ENCODE measurements at regions not wholly inside any gene's neighbourhood (a gene's known extent, or its start where the extent isn't known, plus 50 kb on each side); places are given as distances from the start of the nearest gene placed in this dataset.

DNA sequence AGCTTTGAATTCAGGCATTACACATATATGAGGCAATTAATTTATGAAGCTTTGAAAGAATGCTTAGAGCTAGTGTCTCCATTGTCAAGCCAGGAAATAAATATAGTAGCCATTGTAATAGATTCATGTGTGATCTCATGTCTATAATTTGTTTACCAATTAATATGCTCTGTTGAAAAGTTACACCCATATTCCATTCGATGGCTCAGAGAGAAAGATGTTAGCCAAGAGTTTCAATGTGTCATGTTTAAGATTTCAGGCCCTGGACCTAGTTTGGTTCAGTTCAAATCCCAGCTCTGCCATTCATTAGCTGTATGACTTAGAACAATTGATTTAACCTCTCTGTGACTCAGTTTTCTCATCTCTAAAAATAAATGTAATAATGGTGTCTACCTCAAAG lies 263.3 kb downstream of the SNCA start:
- H3K4me3 ChIP-seq (ENCODE audit: control insufficient read depth in 2 of 3, extremely low read depth in 1 of 3, insufficient read depth in 2 of 3, low read depth in 1 of 3, low read length in 3 of 3), result no peak overlapping the region
- H3K4me2 ChIP-seq (ENCODE audit: control insufficient read depth, extremely low read depth, insufficient read depth, low read depth, low read length), result no peak overlapping the region
- no peak for FAIRE-seq
- no peak for DNase-seq (ENCODE audit: low read depth, low spot score)
- no peaks in the 10 kb centered on the region for H3K9me1 ChIP-seq (ENCODE audit: control insufficient read depth, extremely low read depth, insufficient read depth, low read length)
- no peaks in the 10 kb centered on the region for H3K27me3 ChIP-seq (ENCODE audit: control insufficient read depth, extremely low read depth, insufficient read depth, low read length)
- dilution Hi-C loops (cut with MboI; ENCODE audit: extremely low pct_ligation_motif_present, low sequenced_read_pairs), result no loop called here
- no peaks in the 10 kb centered on the region for H3K79me2 ChIP-seq (ENCODE audit: control insufficient read depth, insufficient read depth, low read length)
- no peak overlapping the region for H3K9ac ChIP-seq (ENCODE audit: control insufficient read depth, extremely low read depth, insufficient read depth, low read length)
- TF ChIP-seq, protein P1, sequence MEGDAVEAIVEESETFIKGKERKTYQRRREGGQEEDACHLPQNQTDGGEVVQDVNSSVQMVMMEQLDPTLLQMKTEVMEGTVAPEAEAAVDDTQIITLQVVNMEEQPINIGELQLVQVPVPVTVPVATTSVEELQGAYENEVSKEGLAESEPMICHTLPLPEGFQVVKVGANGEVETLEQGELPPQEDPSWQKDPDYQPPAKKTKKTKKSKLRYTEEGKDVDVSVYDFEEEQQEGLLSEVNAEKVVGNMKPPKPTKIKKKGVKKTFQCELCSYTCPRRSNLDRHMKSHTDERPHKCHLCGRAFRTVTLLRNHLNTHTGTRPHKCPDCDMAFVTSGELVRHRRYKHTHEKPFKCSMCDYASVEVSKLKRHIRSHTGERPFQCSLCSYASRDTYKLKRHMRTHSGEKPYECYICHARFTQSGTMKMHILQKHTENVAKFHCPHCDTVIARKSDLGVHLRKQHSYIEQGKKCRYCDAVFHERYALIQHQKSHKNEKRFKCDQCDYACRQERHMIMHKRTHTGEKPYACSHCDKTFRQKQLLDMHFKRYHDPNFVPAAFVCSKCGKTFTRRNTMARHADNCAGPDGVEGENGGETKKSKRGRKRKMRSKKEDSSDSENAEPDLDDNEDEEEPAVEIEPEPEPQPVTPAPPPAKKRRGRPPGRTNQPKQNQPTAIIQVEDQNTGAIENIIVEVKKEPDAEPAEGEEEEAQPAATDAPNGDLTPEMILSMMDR (optimal IDR thresholded peaks at IDR 0.05 in 1 of 3, IDR thresholded peaks at IDR 0.05 in 1 of 3, conservative IDR thresholded peaks at IDR 0.05 in 1 of 3; ENCODE audit: extremely low read depth in 1 of 3, insufficient read depth in 2 of 3, low read length in 3 of 3), result no peak
- TF ChIP-seq EZH2 (IDR thresholded peaks at IDR 0.05; ENCODE audit: low read length), result no peak
- H3K9me3 ChIP-seq (ENCODE audit: control insufficient read depth, low read depth, low read length), result no peaks in the 10 kb centered on the region
- no peaks in the 10 kb centered on the region for H3K4me1 ChIP-seq (ENCODE audit: control insufficient read depth, extremely low read depth, insufficient read depth, low read length)
- H3K36me3 ChIP-seq (ENCODE audit: control insufficient read depth in 2 of 2, extremely low read depth in 1 of 2, insufficient read depth in 2 of 2, low read length in 2 of 2), result no peaks in the 10 kb centered on the region
- no peak overlapping the region for H3K27ac ChIP-seq (ENCODE audit: control insufficient read depth, insufficient read depth, low read length)
- no peaks in the 10 kb centered on the region for H4K20me1 ChIP-seq (ENCODE audit: control insufficient read depth, extremely low read depth, insufficient read depth, low read length)
- H2AFZ ChIP-seq (ENCODE audit: control insufficient read depth, low read length), result no peak overlapping the region

DNA sequence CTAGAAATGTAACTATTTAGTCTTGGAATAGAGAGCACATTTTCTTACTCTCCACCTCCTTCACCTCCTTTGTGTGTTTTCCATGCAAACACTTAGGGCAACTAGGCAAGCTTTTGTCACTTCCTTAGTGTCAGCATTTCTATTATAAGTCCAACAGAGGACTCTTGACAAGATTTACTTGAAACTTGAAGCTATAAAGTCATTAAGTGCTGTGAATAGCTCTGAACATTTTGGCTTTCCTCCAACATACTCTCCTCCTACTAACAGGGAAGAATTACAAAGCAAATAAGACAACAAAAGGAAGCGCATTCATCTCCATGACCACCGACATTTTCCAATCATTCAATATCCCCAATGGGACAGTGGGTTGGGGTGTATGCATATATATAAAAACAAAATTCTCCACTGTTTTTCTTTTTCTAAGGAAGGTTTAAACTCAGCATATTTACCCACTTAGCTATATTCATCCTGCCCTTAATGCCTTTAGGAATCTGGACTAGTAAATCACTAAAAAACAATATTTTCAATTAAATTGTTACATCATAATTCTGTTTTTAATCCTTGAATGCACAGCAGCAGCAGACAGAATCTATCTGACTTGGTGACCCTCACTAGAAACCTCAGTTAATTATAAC lies 264.6 kb downstream of the SNCA start:
- Histone ChIP-seq H3K27ac (ENCODE audit: control insufficient read depth, insufficient read depth, low read length) (no peak overlapping the region), H2AFZ (ENCODE audit: control insufficient read depth, low read length) (no peak overlapping the region), H3K4me3 (ENCODE audit: control insufficient read depth in 2 of 3, extremely low read depth in 1 of 3, insufficient read depth in 2 of 3, low read depth in 1 of 3, low read length in 3 of 3) (no peak overlapping the region), H3K4me2 (ENCODE audit: control insufficient read depth, extremely low read depth, insufficient read depth, low read depth, low read length) (no peak overlapping the region), H3K4me1 (ENCODE audit: control insufficient read depth, extremely low read depth, insufficient read depth, low read length) (no peaks in the 10 kb centered on the region), H4K20me1 (ENCODE audit: control insufficient read depth, extremely low read depth, insufficient read depth, low read length) (no peaks in the 10 kb centered on the region), H3K79me2 (ENCODE audit: control insufficient read depth, insufficient read depth, low read length) (no peaks in the 10 kb centered on the region), H3K9me3 (ENCODE audit: control insufficient read depth, low read depth, low read length) (no peaks in the 10 kb centered on the region), H3K9me1 (ENCODE audit: control insufficient read depth, extremely low read depth, insufficient read depth, low read length) (no peaks in the 10 kb centered on the region), H3K9ac (ENCODE audit: control insufficient read depth, extremely low read depth, insufficient read depth, low read length) (no peak overlapping the region), H3K36me3 (ENCODE audit: control insufficient read depth in 2 of 2, extremely low read depth in 1 of 2, insufficient read depth in 2 of 2, low read length in 2 of 2) (no peaks in the 10 kb centered on the region), H3K27me3 (ENCODE audit: control insufficient read depth, extremely low read depth, insufficient read depth, low read length) (no peaks in the 10 kb centered on the region)
- TF ChIP-seq, protein P1 (optimal IDR thresholded peaks at IDR 0.05 in 1 of 3, IDR thresholded peaks at IDR 0.05 in 1 of 3, conservative IDR thresholded peaks at IDR 0.05 in 1 of 3; ENCODE audit: extremely low read depth in 1 of 3, insufficient read depth in 2 of 3, low read length in 3 of 3), result no peak
- no peak for TF ChIP-seq EZH2 (IDR thresholded peaks at IDR 0.05; ENCODE audit: low read length)
- dilution Hi-C loops (cut with MboI; ENCODE audit: extremely low pct_ligation_motif_present, low sequenced_read_pairs), result no loop called here
- FAIRE-seq (no peak), DNase-seq (ENCODE audit: low read depth, low spot score) (no peak)

Data from keratinocyte (primary cell).